NB4 (cell line): ENCODE measurements at regions not wholly inside any gene's neighbourhood (a gene's known extent, or its start where the extent isn't known, plus 50 kb on each side); places are given as distances from the start of the nearest gene placed in this dataset.

Experiments
- CTCF ChIP-seq: IDR thresholded peaks from one replicate; pipeline ENCODE4 v1.5.1; 2012; ENCODE audit warnings: low read depth, low read length
- MAX ChIP-seq: IDR thresholded peaks from 2 replicates; pipeline ENCODE4 v1.6.1; 2011; ENCODE audit warnings: low read depth, low read length
- POLR2A ChIP-seq: IDR thresholded peaks from 2 replicates; pipeline ENCODE4 v1.6.1; 2011; ENCODE audit warnings: mild to moderate bottlenecking; ENCODE audit not compliant: insufficient read length; ENCODE audit errors: extremely low read depth

GRCh38 chr11:82004537-82005213 is 729.0 kb downstream of the FAM181B start:
- TF ChIP-seq CTCF (no peak), POLR2A (no peak), MAX (no peak)
